HEK293T (cell line): ENCODE measurements at regions not wholly inside any gene's neighbourhood (a gene's known extent, or its start where the extent isn't known, plus 50 kb on each side); places are given as distances from the start of the nearest gene placed in this dataset.

Experiments used
- CTCF ChIA-PET: fragments of 350-600 bp; formaldehyde crosslinking; extraction: SDS; loops from one replicate; lab custom pipeline; 2021; ENCODE audit warnings: antibody characterized with exemption, inconsistent platforms; lab: Yijun Ruan, JAX
- POLR2A ChIA-PET: fragments of 350-600 bp; formaldehyde crosslinking; extraction: SDS; loops from one replicate; lab custom pipeline; 2020; ENCODE audit warnings: antibody characterized with exemption, inconsistent platforms; lab: Yijun Ruan, JAX
- DNase-seq: peaks from one replicate; pipeline ENCODE4 v3.0.0; 2012; ENCODE audit warnings: mixed read lengths; ENCODE audit errors: extremely low spot score
- ARNT ChIP-seq: fragments of 450-650 bp; IDR thresholded peaks from 2 replicates; pipeline ENCODE4 v1.6.1; 2017; ENCODE audit warnings: mild to moderate bottlenecking
- BHLHE40 ChIP-seq: fragments of 450-650 bp; IDR thresholded peaks from 2 replicates; pipeline ENCODE4 v1.6.1; 2016; ENCODE audit warnings: mild to moderate bottlenecking, moderate library complexity, borderline replicate concordance
- CTBP1 ChIP-seq: fragments of 450-650 bp; IDR thresholded peaks from 2 replicates; pipeline ENCODE4 v1.6.1; 2016; ENCODE audit warnings: borderline replicate concordance
- ELF4 ChIP-seq: fragments of 450-650 bp; IDR thresholded peaks from 2 replicates; pipeline ENCODE4 v1.6.1; 2017; ENCODE audit warnings: antibody characterized with exemption
- FOXA1 ChIP-seq: fragments of 450-650 bp; IDR thresholded peaks from 2 replicates; pipeline ENCODE4 v1.6.1; 2016; ENCODE audit warnings: mild to moderate bottlenecking
- FOXK2 ChIP-seq: fragments of 450-650 bp; IDR thresholded peaks from 2 replicates; pipeline ENCODE4 v1.6.1; 2016; ENCODE audit warnings: mild to moderate bottlenecking
- FOXM1 ChIP-seq: fragments of 450-650 bp; IDR thresholded peaks from 2 replicates; pipeline ENCODE4 v1.6.1; 2017; ENCODE audit warnings: mild to moderate bottlenecking, borderline replicate concordance
- HDGF ChIP-seq: fragments of 450-650 bp; IDR thresholded peaks from 2 replicates; pipeline ENCODE4 v1.6.1; 2017; ENCODE audit warnings: antibody characterized with exemption, borderline replicate concordance
- L3MBTL2 ChIP-seq: fragments of 450-650 bp; conservative IDR thresholded peaks from 2 replicates; pipeline ENCODE4 v1.6.1; 2016; ENCODE audit warnings: mild to moderate bottlenecking
- LEF1 ChIP-seq: fragments of 450-650 bp; IDR thresholded peaks from 2 replicates; pipeline ENCODE4 v1.6.1; 2017; ENCODE audit warnings: mild to moderate bottlenecking, borderline replicate concordance
- NFRKB ChIP-seq: fragments of 450-650 bp; IDR thresholded peaks from 2 replicates; pipeline ENCODE4 v1.6.1; 2016; ENCODE audit warnings: mild to moderate bottlenecking, moderate library complexity
- SP1 ChIP-seq: fragments of 450-650 bp; IDR thresholded peaks from 2 replicates; pipeline ENCODE4 v1.6.1; 2017
- SUZ12 ChIP-seq: fragments of 450-650 bp; IDR thresholded peaks from 2 replicates; pipeline ENCODE4 v1.6.1; 2016; ENCODE audit warnings: mild to moderate bottlenecking
- TARDBP ChIP-seq: fragments of 450-650 bp; IDR thresholded peaks from 2 replicates; pipeline ENCODE4 v1.6.1; 2016
- ZNF384 ChIP-seq: fragments of 450-650 bp; IDR thresholded peaks from 2 replicates; pipeline ENCODE4 v1.6.1; 2016
- TF ChIP-seq, protein P1 (sequence below): fragments of 450-650 bp; IDR thresholded peaks from 2 replicates; pipeline ENCODE4 v1.6.1; 2016

DNA sequence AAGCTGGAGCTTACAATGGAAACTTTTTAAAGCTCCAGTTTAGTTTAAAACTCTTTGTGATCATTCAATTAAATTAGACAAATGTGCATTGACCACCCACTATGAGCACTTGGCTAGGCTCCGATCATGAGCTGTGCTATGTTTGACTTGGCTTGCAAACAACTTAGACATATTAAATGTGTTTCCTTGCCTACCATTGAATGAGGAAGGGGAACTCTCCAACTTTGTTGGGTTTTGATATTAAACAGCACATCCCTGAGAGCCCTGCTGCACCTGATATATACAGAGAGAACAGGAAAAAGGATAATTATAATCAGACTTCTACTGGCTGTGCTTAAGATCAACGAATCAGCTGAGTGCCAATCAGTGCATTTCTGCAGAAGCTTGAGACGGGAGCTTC is 71.4 kb upstream of the ADGRL3 start:
- no peak for DNase-seq
- ChIA-PET CTCF (no interaction called here), POLR2A (no interaction called here)
- TF ChIP-seq FOXM1 (no peak), SP1 (no peak), ZNF384 (no peak), ELF4 (no peak), NFRKB (no peak), CTBP1 (no peak)

DNA sequence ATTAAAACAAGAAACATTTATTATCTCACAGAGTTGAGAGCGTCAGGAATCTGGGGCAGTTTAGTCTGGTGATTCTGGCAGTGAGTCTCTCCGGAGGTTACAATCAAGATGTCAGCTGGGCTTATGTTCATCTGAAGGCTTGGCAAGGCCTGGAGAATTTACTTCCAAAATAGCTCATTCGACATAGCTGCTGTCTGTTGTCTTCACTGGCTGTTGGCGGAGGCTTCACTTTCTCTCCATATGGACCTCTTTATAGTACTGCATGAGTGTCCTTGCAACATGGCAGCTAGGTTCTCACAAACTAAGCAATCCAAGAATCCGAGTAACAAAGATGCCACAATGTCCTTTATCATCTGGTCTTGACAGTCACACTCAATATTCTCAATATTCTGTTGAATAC is 70.2 kb upstream of the ADGRL3 start:
- ChIA-PET POLR2A (no interaction called here), CTCF (no interaction called here)
- no peak for TF ChIP-seq BHLHE40
- TF ChIP-seq HDGF, result no peak
- no peak for TF ChIP-seq TARDBP
- TF ChIP-seq CTBP1, result no peak
- no peak for TF ChIP-seq ELF4
- no peak for TF ChIP-seq ARNT
- TF ChIP-seq ZNF384, result no peak
- no peak for TF ChIP-seq SUZ12
- no peak for TF ChIP-seq FOXK2
- TF ChIP-seq, protein P1, sequence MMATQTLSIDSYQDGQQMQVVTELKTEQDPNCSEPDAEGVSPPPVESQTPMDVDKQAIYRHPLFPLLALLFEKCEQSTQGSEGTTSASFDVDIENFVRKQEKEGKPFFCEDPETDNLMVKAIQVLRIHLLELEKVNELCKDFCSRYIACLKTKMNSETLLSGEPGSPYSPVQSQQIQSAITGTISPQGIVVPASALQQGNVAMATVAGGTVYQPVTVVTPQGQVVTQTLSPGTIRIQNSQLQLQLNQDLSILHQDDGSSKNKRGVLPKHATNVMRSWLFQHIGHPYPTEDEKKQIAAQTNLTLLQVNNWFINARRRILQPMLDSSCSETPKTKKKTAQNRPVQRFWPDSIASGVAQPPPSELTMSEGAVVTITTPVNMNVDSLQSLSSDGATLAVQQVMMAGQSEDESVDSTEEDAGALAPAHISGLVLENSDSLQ, result no peak
- TF ChIP-seq FOXA1, result no peak
- no peak for TF ChIP-seq FOXM1
- no peak for TF ChIP-seq NFRKB
- DNase-seq, result no peak

DNA sequence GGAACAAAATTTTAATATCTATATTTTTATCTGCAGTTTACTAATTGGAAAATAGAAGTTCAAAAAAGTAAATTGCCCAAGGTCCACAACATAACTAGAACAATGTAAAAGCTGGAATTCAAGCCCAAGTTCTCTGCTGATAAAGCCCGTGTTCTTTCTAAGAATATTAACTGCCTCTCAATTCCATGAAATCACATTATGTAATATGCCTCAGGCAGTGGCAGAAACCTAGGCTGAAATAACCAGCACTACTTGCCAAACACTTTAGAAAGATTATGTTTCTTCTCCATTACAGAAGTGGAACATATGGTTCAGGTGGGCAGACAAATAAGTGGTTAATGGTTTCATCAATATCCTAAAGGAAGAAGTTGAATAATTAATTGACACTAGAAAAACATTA is 56.7 kb upstream of the ADGRL3 start:
- CTCF ChIA-PET, result no interaction called here
- TF ChIP-seq BHLHE40 (no peak), ELF4 (no peak), ARNT (no peak), FOXK2 (no peak), LEF1 (no peak), SUZ12 (no peak), FOXM1 (no peak), HDGF (no peak)
- POLR2A ChIA-PET, result no interaction called here
- no peak for DNase-seq

DNA sequence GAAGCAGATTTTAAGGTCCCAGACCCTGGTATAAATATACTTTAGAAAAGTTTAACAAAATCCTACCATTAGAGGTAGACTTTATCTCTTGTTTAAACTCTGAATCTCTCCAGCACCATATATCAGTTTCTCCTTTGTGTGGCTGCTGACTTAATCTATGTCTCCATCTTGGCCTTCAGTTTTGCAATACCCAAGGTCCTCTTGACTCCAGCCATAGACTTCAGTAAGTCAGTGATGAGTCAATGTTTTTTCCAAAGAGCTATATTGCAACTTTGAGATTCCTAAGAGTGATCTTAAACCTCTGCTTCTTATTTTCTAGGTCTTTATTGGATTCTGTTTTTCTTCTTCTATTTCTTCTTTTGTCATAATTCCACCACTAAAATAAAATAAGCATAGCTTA is 50.8 kb upstream of the ADGRL3 start:
- TF ChIP-seq L3MBTL2 (no peak), LEF1 (no peak), BHLHE40 (no peak), ZNF384 (no peak), SP1 (no peak), CTBP1 (no peak), FOXM1 (no peak), HDGF (no peak), ARNT (no peak), NFRKB (no peak), SUZ12 (no peak), TARDBP (no peak), ELF4 (no peak), FOXK2 (no peak), FOXA1 (no peak)
- TF ChIP-seq, protein P1, result no peak
- POLR2A ChIA-PET, result no interaction called here
- CTCF ChIA-PET, result no interaction called here
- no peak for DNase-seq
